Fibroblast of lung (primary cell): ENCODE measurements at regions not wholly inside any gene's neighbourhood (a gene's known extent, or its start where the extent isn't known, plus 50 kb on each side); places are given as distances from the start of the nearest gene placed in this dataset.

Experiments used
- DNase-seq, 2 donors: peaks; one replicate each; pipeline versions ENCODE4 v3.0.0 to v3.0.0-alpha.2; 2010; ENCODE audit warnings: low read depth in 2 of 2
- H2AFZ ChIP-seq: 2 replicates; pipeline ENCODE4 v1.5.1; 2012; ENCODE audit warnings: low read length, control low read depth, inconsistent platforms
- H3K27ac ChIP-seq: 2 replicates; pipeline ENCODE4 v1.5.1; 2011; ENCODE audit warnings: low read length, control low read depth; ENCODE audit not compliant: insufficient read depth
- H3K27me3 ChIP-seq: 2 replicates; pipeline ENCODE4 v1.5.1; 2011; ENCODE audit warnings: mild to moderate bottlenecking, low read length; ENCODE audit not compliant: control insufficient read depth, insufficient read depth
- H3K36me3 ChIP-seq: 2 replicates; pipeline ENCODE4 v1.5.1; 2011; ENCODE audit warnings: low read length; ENCODE audit not compliant: control insufficient read depth, insufficient read depth
- H3K4me1 ChIP-seq: 2 replicates; pipeline ENCODE4 v1.5.1; 2011; ENCODE audit warnings: low read length; ENCODE audit not compliant: control insufficient read depth, insufficient read depth; ENCODE audit errors: extremely low read depth
- H3K4me2 ChIP-seq: 2 replicates; pipeline ENCODE4 v1.5.1; 2011; ENCODE audit warnings: low read length, control low read depth; ENCODE audit not compliant: insufficient read depth; ENCODE audit errors: extremely low read depth
- H3K4me3 ChIP-seq, 4 experiments: fragments of 200-600 bp in 1 of 4; sonication (generic) in 1 of 4; replicated peaks in 1 of 4; 2 replicates each; pipeline ENCODE4 v1.5.1; 2011 to 2016; ENCODE audit warnings: low read length in 4 of 4, low read depth in 3 of 4, mild to moderate bottlenecking in 3 of 4, control low read depth in 2 of 4, inconsistent platforms in 1 of 4, mixed read lengths in 1 of 4; ENCODE audit not compliant: insufficient read depth in 1 of 4; ENCODE audit errors: control extremely low read depth in 1 of 4
- H3K79me2 ChIP-seq: 2 replicates; pipeline ENCODE4 v1.5.1; 2012; ENCODE audit warnings: mild to moderate bottlenecking, low read length, inconsistent platforms; ENCODE audit not compliant: control insufficient read depth, insufficient read depth
- H3K9ac ChIP-seq: 2 replicates; pipeline ENCODE4 v1.5.1; 2011; ENCODE audit warnings: mild to moderate bottlenecking, low read length, control low read depth; ENCODE audit not compliant: insufficient read depth
- H3K9me3 ChIP-seq: 2 replicates; pipeline ENCODE4 v1.5.1; 2012; ENCODE audit warnings: low read depth, low read length; ENCODE audit not compliant: control insufficient read depth, insufficient read depth
- H4K20me1 ChIP-seq: 2 replicates; pipeline ENCODE4 v1.5.1; 2011; ENCODE audit warnings: low read length; ENCODE audit not compliant: control insufficient read depth, insufficient read depth; ENCODE audit errors: extremely low read depth
- EZH2 ChIP-seq: IDR thresholded peaks from 2 replicates; pipeline ENCODE4 v1.5.1; 2012; ENCODE audit warnings: low read length, control low read depth, mild to moderate bottlenecking; ENCODE audit errors: missing control alignments
- TF ChIP-seq, protein P1 (sequence below), 2 donors: IDR thresholded peaks in 1 of 2; conservative IDR thresholded peaks in 1 of 2; 1 replicate in 1 of 2; 2 replicates in 1 of 2; pipeline ENCODE4 v1.5.1; 2011 to 2012; ENCODE audit warnings: low read length in 2 of 2, control low read depth in 1 of 2, inconsistent platforms in 1 of 2, low read depth in 1 of 2, mild to moderate bottlenecking in 1 of 2

DNA sequence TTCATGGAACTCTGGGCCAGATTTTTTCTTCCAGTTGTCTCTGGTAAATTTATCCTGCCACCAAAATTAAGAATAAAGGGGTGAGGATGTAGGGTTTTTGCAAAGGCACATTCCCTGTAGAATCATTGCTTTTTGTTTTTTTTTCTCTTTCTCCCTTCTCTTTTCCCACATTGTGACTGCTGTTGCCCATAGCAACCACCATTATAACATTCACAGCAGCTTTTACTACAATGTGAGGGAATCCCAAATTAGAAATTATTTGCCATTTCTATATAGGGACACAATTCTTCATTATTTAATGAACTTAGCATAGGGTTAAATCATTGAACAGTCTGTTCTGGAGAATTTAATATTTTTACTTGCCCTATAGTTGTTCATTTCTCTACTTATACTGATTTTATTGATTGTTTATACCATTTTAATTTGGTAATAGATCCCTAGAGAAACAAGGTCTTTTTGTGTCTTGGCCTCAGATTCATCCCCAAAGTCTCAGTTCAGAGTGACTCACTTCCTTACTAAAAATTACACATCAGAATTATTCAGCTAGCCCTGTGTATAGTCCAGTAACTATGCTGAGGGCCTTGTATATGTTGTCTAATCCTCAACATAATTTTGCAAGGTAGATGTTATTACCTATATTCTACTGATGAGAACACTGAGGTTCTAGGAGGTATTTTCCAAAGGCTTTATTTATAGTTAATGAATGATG lies 80.8 kb upstream of the ANK2 start:
- peak; percentile 1 to 27 for DNase-seq
- TF ChIP-seq EZH2, result no peak
- TF ChIP-seq, protein P1, sequence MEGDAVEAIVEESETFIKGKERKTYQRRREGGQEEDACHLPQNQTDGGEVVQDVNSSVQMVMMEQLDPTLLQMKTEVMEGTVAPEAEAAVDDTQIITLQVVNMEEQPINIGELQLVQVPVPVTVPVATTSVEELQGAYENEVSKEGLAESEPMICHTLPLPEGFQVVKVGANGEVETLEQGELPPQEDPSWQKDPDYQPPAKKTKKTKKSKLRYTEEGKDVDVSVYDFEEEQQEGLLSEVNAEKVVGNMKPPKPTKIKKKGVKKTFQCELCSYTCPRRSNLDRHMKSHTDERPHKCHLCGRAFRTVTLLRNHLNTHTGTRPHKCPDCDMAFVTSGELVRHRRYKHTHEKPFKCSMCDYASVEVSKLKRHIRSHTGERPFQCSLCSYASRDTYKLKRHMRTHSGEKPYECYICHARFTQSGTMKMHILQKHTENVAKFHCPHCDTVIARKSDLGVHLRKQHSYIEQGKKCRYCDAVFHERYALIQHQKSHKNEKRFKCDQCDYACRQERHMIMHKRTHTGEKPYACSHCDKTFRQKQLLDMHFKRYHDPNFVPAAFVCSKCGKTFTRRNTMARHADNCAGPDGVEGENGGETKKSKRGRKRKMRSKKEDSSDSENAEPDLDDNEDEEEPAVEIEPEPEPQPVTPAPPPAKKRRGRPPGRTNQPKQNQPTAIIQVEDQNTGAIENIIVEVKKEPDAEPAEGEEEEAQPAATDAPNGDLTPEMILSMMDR (conservative IDR thresholded peaks at IDR 0.05 in 1 of 2, IDR thresholded peaks at IDR 0.05 in 1 of 2; ENCODE audit: low read depth in 1 of 2, low read length in 2 of 2), result no peak
- H3K36me3 ChIP-seq, result no peaks in the 10 kb centered on the region
- no peak overlapping the region for H3K27ac ChIP-seq
- no peaks in the 10 kb centered on the region for H4K20me1 ChIP-seq
- H2AFZ ChIP-seq, result no peak overlapping the region
- no peaks in the 10 kb centered on the region for H3K27me3 ChIP-seq
- no peaks in the 10 kb centered on the region for H3K79me2 ChIP-seq
- no peak overlapping the region for H3K4me3 ChIP-seq
- no peak overlapping the region for H3K9ac ChIP-seq
- H3K9me3 ChIP-seq, result no peaks in the 10 kb centered on the region
- H3K4me2 ChIP-seq, result no peak overlapping the region
- H3K4me1 ChIP-seq, result no peaks in the 10 kb centered on the region

DNA sequence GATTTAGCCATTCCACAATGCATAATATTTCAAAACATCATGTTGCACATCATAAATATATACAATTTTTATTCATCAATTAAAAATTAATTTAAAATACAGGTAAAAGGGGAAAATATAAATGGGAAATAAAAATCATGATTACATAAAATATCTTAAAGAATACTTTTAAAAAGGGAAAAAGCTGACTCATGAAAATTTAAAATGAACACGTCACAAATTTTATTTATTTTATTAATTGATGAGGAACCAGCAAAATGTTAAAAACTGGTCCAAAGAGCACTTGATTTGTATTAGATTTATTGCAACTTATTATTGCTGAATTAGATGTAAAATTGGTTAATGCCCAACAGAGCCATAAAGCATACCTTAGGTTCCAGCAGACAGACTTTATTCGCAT lies 78.5 kb upstream of the ANK2 start:
- H3K79me2 ChIP-seq, result no peaks in the 10 kb centered on the region
- TF ChIP-seq, protein P1 (conservative IDR thresholded peaks at IDR 0.05 in 1 of 2, IDR thresholded peaks at IDR 0.05 in 1 of 2; ENCODE audit: low read depth in 1 of 2, low read length in 2 of 2), result no peak
- TF ChIP-seq EZH2, result no peak

DNA sequence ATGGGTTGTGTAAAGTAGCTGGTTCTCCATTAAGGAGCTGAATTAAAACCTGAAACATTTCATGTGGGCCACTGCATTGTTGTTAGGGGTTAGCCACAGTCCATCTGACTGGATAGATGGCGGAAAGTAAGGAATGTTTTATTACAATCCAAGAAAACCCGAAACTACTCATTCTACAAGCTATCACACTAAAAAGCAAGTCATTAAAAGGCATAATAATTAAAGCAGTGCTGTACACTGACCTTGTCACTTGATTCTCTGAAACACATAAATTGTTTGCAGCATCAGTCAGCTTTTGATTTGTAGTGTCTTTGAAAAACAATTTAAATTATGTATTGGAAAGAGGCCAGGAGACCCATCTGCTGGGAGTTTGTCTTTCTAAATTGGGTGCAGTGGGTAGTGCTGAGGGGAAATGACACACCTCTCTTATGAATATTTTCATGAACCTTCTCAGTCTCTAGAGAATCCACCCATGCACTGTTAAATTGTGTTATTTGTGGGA lies 75.7 kb upstream of the ANK2 start:
- Histone ChIP-seq H3K9me3 (no peaks in the 10 kb centered on the region), H3K27ac (no peak overlapping the region), H2AFZ (no peak overlapping the region), H3K27me3 (no peaks in the 10 kb centered on the region), H3K4me2 (no peak overlapping the region), H3K36me3 (no peaks in the 10 kb centered on the region), H3K9ac (no peak overlapping the region), H4K20me1 (no peaks in the 10 kb centered on the region), H3K79me2 (no peaks in the 10 kb centered on the region), H3K4me3 (no peak overlapping the region), H3K4me1 (no peaks in the 10 kb centered on the region)
- TF ChIP-seq, protein P1 (conservative IDR thresholded peaks at IDR 0.05 in 1 of 2, IDR thresholded peaks at IDR 0.05 in 1 of 2; ENCODE audit: low read depth in 1 of 2, low read length in 2 of 2), result no peak
- TF ChIP-seq EZH2, result no peak
- no peak for DNase-seq

More for the DNA sequence above, 78.5 kb upstream of the ANK2 start:
- Histone ChIP-seq H2AFZ (no peak overlapping the region), H3K27ac (no peak overlapping the region), H3K4me2 (no peak overlapping the region), H3K4me3 (no peak overlapping the region), H3K9ac (no peak overlapping the region), H4K20me1 (no peaks in the 10 kb centered on the region), H3K4me1 (no peaks in the 10 kb centered on the region), H3K27me3 (no peaks in the 10 kb centered on the region), H3K36me3 (no peaks in the 10 kb centered on the region), H3K9me3 (no peaks in the 10 kb centered on the region)
- no peak for DNase-seq
